ENCODE measurements at regions not wholly inside any gene's neighbourhood (a gene's known extent, or its start where the extent isn't known, plus 50 kb on each side); places are given as distances from the start of the nearest gene placed in this dataset.

- Histone ChIP-seq H2BK15ac (ENCODE audit: low read depth, low read length) (peak overlapping the region; percentile 27; the same call in 1 of the 3 replicates), H3K23ac (ENCODE audit: low read depth, low read length) (no peak overlapping the region), H2BK5ac (ENCODE audit: low read depth, low read length, poor library complexity, severe bottlenecking) (no peak overlapping the region), H3K56ac (ENCODE audit: extremely low read depth, insufficient read depth, low read length) (no peak overlapping the region), H4K20me1 (ENCODE audit: insufficient read depth, low read length) (no peaks in the 10 kb centered on the region), H2AK5ac (ENCODE audit: low read depth, low read length) (0 out of 2 replicates have a peak overlapping the region, but pooled peaks have one; percentile 15), H3K9ac (ENCODE audit: low read depth, low read length) (no peak overlapping the region), H3K27me3 (ENCODE audit: control insufficient read depth, insufficient read depth, low read length) (no peaks in the 10 kb centered on the region), H4K5ac (ENCODE audit: low read depth, low read length) (no peak overlapping the region), H4K91ac (ENCODE audit: insufficient read depth, low read depth, low read length) (no peak overlapping the region), H3K4ac (ENCODE audit: low read depth, low read length) (no peak overlapping the region), H3K27ac (ENCODE audit: insufficient read depth, low read length) (no peak overlapping the region), H3K9me3 (ENCODE audit: control insufficient read depth, insufficient read depth, low read length) (no peaks in the 10 kb centered on the region), H2AK9ac (replicated peaks; ENCODE audit: low read depth, low read length, poor library complexity) (no peak overlapping the region), H2BK20ac (ENCODE audit: low read depth, low read length) (no peak overlapping the region), H3K79me1 (ENCODE audit: low read depth in 1 of 2, low read length in 2 of 2) (no peaks in the 10 kb centered on the region), H3K9me1 (ENCODE audit: insufficient read depth, low read length) (0 out of 2 replicates have a peak, but pooled peaks cover under 1% of the 10 kb centered on the region), H3K4me3 (ENCODE audit: insufficient read depth, low read depth, low read length) (no peak overlapping the region), H3K14ac (replicated peaks; ENCODE audit: low read depth, low read length) (no peak overlapping the region), H2AFZ (replicated peaks; ENCODE audit: low read length, poor library complexity) (no peak overlapping the region), H3K4me2 (ENCODE audit: low read depth, low read length) (no peak overlapping the region), H4K8ac (ENCODE audit: low read depth in 2 of 2, low read length in 2 of 2) (no peak overlapping the region; a peak in 2 of 4 replicates), H3K4me1 (ENCODE audit: control insufficient read depth, insufficient read depth, low read length) (peaks cover 2% of the 10 kb centered on the region), H3K18ac (ENCODE audit: low read depth, low read length) (peak overlapping the region; percentile 17; the same call in 1 of the 2 replicates), H3K36me3 (ENCODE audit: control insufficient read depth, insufficient read depth, low read length) (no peaks in the 10 kb centered on the region), H2BK120ac (ENCODE audit: low read depth, low read length) (peak overlapping the region; percentile 23; the same call in 1 of the 2 replicates)
- DNase-seq (peak; percentile 66), ATAC-seq (ENCODE audit: low read depth) (peak; percentile 60)
- no TSS peak for BruUV-seq (replicated peaks)
- dilution Hi-C loops (cut with HindIII; ENCODE audit: low sequenced_read_pairs, unreplicated experiment) (no loop called here), intact Hi-C loops (cut with micrococcal nuclease) (no loop called here), in situ Hi-C loops (cut with MboI; ENCODE audit: low sequenced_read_pairs) (no loop called here)
- TF ChIP-seq RCOR1 (IDR thresholded peaks at IDR 0.05; ENCODE audit: insufficient replicate concordance, low read length) = no peak
- TF ChIP-seq, protein P1, sequence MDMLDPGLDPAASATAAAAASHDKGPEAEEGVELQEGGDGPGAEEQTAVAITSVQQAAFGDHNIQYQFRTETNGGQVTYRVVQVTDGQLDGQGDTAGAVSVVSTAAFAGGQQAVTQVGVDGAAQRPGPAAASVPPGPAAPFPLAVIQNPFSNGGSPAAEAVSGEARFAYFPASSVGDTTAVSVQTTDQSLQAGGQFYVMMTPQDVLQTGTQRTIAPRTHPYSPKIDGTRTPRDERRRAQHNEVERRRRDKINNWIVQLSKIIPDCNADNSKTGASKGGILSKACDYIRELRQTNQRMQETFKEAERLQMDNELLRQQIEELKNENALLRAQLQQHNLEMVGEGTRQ (IDR thresholded peaks at IDR 0.05; ENCODE audit: low read depth, low read length) = peak; percentile 23; the same call in 1 of the 2 replicates
- ChIA-PET CTCF (interaction anchor here (0.6 kb wide), 1 partner anchor 58 kb away, joined by 4 read pairs; no protein-coding TSS in a partner anchor), POLR2A (ENCODE audit: unreplicated experiment) (interaction anchor here (0.6 kb wide), 1 partner anchor 106 kb away, joined by 24 read pairs; no protein-coding TSS in a partner anchor)
- WGBS, 2 experiments (ENCODE audit: extremely low coverage in 2 of 2, insufficient read length in 1 of 2) = 80% methylated on average over 1 of the region's 10 CpGs; no CpG with 5 or more reads in 1 of the 2 experiments
Observed at GRCh38 chr20:53672484-53673129, 79.0 kb upstream of the ZNF217 start.

Measured in IMR-90 (cell line).